GM04503 (cell line): ENCODE measurements at regions not wholly inside any gene's neighbourhood (a gene's known extent, or its start where the extent isn't known, plus 50 kb on each side); places are given as distances from the start of the nearest gene placed in this dataset.

Experiments used
- DNase-seq: peaks from one replicate; pipeline ENCODE4 v3.0.0-alpha.2; 2012; ENCODE audit warnings: low read depth

- DNase-seq = no peak
These were observed 101.2 kb upstream of the POT1 start for GRCh38 chr7:125030756-125031387.

GRCh38 chr7:125025620-125026019, 96.0 kb upstream of the POT1 start:
- DNase-seq = no peak

- no peak for DNase-seq
These were observed 91.2 kb upstream of the POT1 start for GRCh38 chr7:125020801-125021200.

DNA sequence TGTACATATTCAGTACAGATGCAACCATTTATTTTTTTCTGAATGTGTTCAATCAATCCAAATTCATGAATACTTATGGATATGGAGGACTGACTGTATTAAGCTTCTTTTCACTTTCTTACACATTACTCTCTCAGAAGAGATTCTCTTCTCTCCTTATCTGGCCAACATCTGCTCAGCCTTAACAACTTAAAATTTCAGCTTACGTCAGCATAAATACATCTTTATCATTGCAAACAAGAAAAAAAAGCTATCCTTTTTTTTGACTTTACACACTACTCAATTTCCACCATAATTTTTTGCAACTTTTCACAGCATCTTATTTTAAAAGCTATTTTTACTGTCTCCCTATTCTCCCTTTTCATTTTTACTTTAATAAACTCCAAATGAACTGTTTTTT, 80.9 kb upstream of the POT1 start:
- no peak for DNase-seq

GRCh38 chr7:124996778-124997177, 67.2 kb upstream of the POT1 start:
- DNase-seq = no peak

GRCh38 chr7:124992851-124993562, 63.4 kb upstream of the POT1 start:
- peak; percentile 31 for DNase-seq

- no peak for DNase-seq
These were observed 60.3 kb upstream of the POT1 start for GRCh38 chr7:124989911-124990310.
